ENCODE measurements at regions not wholly inside any gene's neighbourhood (a gene's known extent, or its start where the extent isn't known, plus 50 kb on each side); places are given as distances from the start of the nearest gene placed in this dataset.

- TF ChIP-seq CTCF (IDR thresholded peaks at IDR 0.05) (peak; percentile 99), POLR2AphosphoS5 (IDR thresholded peaks at IDR 0.05) (peak in 2 of 3 donors; percentile 27 to 41), POLR2A (IDR thresholded peaks at IDR 0.05) (no peak)
These were observed 354.1 kb downstream of the SEC14L1 start for GRCh38 chr17:77494664-77495435.

Data from transverse colon (tissue), 4 donors.